ENCODE measurements at regions not wholly inside any gene's neighbourhood (a gene's known extent, or its start where the extent isn't known, plus 50 kb on each side); places are given as distances from the start of the nearest gene placed in this dataset.

DNA sequence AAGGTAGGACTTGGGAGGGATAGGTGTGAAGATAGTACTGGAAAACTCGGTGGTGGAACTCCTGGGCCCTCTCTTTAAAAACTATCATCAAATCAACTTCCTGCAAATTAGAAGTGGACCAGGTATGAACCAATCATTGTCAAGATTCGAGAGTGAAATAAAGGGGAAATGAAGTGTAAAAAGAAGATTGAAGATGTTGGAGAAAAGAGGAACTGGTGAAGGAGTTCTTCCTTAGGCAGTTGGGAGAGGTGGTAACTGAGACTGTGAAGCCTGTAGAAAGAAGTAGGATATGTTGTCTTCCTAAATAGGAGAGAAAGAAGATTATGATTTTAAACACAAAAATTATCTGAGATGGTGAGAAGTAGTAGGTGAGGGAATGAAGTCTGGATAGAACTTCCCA, 212.2 kb downstream of the PPP1R2C start:
- TF ChIP-seq, protein P1, sequence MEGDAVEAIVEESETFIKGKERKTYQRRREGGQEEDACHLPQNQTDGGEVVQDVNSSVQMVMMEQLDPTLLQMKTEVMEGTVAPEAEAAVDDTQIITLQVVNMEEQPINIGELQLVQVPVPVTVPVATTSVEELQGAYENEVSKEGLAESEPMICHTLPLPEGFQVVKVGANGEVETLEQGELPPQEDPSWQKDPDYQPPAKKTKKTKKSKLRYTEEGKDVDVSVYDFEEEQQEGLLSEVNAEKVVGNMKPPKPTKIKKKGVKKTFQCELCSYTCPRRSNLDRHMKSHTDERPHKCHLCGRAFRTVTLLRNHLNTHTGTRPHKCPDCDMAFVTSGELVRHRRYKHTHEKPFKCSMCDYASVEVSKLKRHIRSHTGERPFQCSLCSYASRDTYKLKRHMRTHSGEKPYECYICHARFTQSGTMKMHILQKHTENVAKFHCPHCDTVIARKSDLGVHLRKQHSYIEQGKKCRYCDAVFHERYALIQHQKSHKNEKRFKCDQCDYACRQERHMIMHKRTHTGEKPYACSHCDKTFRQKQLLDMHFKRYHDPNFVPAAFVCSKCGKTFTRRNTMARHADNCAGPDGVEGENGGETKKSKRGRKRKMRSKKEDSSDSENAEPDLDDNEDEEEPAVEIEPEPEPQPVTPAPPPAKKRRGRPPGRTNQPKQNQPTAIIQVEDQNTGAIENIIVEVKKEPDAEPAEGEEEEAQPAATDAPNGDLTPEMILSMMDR (IDR thresholded peaks at IDR 0.05), result no peak
- no peak for TF ChIP-seq ZFX (IDR thresholded peaks at IDR 0.05; ENCODE audit: borderline replicate concordance)

Measured in 22Rv1 (cell line).